OCI-LY3 (cell line): ENCODE measurements at regions not wholly inside any gene's neighbourhood (a gene's known extent, or its start where the extent isn't known, plus 50 kb on each side); places are given as distances from the start of the nearest gene placed in this dataset.

Source experiments
- EZH2phosphoT487 ChIP-seq: fragments of 200-600 bp; shearing (Covaris generic); IDR thresholded peaks from 2 replicates; pipeline ENCODE4 v1.6.1; 2018; ENCODE audit warnings: antibody characterized with exemption, mixed run types, low read depth
- TF ChIP-seq, protein P1 (sequence below): fragments of 200-600, 300-600 bp; sonication (generic); IDR thresholded peaks from 2 replicates; pipeline ENCODE4 v1.5.1; 2014; ENCODE audit warnings: antibody characterized with exemption, low read length, low read depth

DNA sequence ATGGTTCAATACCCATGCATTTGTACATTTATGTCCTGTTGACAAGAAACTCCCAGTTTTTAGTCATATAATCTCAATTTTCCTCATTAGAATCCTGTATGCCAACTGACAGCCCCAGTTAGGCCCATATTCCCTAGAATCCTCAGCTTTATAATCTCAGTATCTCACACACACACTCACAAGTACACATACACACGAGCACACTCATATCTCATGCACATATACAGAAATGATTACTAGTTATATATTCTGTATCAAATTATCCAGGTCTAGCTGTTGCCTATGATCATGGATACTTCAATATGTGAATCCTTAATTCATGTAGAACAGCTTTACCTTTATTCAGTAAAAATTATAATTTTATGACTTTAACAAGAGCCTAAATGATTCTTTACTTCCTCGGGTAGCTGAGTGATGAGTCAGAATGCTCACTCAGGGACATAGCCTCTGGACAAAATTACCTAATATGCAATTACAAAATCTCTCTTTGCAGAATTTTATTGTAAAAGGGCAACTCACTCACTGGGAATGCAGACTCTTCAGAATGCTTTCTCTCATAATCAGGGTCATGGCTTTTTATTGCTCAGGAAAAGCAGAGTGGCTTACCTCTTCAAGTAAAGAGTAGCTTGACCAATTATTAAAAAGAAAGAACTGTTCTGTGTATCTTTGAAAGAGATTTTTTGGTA is 193.6 kb upstream of the PIK3C3 start:
- TF ChIP-seq, protein P1, sequence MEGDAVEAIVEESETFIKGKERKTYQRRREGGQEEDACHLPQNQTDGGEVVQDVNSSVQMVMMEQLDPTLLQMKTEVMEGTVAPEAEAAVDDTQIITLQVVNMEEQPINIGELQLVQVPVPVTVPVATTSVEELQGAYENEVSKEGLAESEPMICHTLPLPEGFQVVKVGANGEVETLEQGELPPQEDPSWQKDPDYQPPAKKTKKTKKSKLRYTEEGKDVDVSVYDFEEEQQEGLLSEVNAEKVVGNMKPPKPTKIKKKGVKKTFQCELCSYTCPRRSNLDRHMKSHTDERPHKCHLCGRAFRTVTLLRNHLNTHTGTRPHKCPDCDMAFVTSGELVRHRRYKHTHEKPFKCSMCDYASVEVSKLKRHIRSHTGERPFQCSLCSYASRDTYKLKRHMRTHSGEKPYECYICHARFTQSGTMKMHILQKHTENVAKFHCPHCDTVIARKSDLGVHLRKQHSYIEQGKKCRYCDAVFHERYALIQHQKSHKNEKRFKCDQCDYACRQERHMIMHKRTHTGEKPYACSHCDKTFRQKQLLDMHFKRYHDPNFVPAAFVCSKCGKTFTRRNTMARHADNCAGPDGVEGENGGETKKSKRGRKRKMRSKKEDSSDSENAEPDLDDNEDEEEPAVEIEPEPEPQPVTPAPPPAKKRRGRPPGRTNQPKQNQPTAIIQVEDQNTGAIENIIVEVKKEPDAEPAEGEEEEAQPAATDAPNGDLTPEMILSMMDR: no peak
- TF ChIP-seq EZH2phosphoT487: no peak
